ENCODE measurements at regions not wholly inside any gene's neighbourhood (a gene's known extent, or its start where the extent isn't known, plus 50 kb on each side); places are given as distances from the start of the nearest gene placed in this dataset.

DNA sequence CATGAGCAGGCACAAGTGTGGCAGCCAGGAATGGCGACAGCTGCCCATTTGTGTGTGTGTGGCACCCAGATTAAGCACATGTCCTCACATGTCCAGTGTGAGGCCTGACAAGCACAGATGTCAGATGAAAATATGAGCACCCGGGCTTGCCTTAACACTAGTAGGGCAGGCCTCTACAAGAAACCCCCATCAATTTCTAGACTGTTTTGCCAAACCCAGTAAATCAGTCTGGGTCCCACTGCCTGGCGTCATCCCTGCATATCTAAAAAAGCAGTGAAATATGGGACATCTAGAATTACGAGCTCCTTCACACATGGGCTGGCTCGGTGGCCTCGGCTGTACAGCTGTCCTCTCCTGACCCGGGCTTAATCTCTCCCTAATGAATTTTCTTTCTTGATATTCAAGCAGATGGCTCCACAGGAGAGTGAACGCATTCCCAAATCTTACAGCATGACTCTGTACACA, 432.7 kb downstream of the FOXO1 start:
- DNase-seq = no peak
- Mint-ChIP-seq H3K27ac (ENCODE audit: unreplicated experiment) (peak overlapping the region; percentile 49), H3K4me1 (ENCODE audit: low read depth, unreplicated experiment) (peaks cover 16% of the 10 kb centered on the region), H3K36me3 (ENCODE audit: unreplicated experiment) (no peaks in the 10 kb centered on the region), H3K9me3 (ENCODE audit: unreplicated experiment) (peaks cover 6% of the 10 kb centered on the region), H3K4me3 (ENCODE audit: unreplicated experiment) (no peak overlapping the region), H3K27me3 (ENCODE audit: unreplicated experiment) (peaks cover 3% of the 10 kb centered on the region)
- TF ChIP-seq, protein P1, sequence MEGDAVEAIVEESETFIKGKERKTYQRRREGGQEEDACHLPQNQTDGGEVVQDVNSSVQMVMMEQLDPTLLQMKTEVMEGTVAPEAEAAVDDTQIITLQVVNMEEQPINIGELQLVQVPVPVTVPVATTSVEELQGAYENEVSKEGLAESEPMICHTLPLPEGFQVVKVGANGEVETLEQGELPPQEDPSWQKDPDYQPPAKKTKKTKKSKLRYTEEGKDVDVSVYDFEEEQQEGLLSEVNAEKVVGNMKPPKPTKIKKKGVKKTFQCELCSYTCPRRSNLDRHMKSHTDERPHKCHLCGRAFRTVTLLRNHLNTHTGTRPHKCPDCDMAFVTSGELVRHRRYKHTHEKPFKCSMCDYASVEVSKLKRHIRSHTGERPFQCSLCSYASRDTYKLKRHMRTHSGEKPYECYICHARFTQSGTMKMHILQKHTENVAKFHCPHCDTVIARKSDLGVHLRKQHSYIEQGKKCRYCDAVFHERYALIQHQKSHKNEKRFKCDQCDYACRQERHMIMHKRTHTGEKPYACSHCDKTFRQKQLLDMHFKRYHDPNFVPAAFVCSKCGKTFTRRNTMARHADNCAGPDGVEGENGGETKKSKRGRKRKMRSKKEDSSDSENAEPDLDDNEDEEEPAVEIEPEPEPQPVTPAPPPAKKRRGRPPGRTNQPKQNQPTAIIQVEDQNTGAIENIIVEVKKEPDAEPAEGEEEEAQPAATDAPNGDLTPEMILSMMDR (IDR thresholded peaks at IDR 0.05; ENCODE audit: partially characterized antibody, unreplicated experiment) = no peak

DNA sequence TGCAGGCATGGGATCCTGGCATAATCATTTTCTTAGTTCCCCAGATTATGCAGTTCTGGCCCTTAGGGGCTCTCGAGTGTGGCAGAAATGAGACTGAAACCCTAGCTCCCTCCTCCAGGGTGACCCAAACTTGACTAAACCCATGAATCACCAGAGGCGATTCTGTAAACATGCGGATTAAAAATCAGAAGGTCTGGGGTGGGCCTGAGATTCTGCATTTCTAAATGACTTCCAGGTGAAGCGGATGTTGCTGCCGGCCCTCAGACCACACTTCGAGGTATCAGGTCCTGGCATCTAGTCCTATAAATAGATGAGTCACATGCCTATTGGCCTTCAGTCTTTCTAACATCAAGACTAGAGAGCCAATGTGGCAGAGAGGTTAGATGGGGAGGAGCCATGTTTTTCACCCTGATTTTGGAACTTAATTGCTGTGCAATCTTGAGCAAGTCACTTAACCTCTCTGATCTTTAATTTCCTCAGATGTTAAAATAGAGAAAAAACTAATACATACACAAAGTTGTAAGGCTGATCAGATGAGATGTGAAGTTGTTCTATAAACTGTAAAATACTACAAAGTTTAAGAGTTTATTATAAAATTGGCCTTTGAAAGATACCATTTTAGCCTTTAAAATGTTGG, 431.2 kb downstream of the FOXO1 start:
- TF ChIP-seq, protein P1 (IDR thresholded peaks at IDR 0.05; ENCODE audit: partially characterized antibody, unreplicated experiment) = no peak
- H3K27me3 Mint-ChIP-seq (ENCODE audit: unreplicated experiment) = peaks cover 3% of the 10 kb centered on the region
- H3K36me3 Mint-ChIP-seq (ENCODE audit: unreplicated experiment) = no peaks in the 10 kb centered on the region
- H3K4me1 Mint-ChIP-seq (ENCODE audit: low read depth, unreplicated experiment) = peaks cover 16% of the 10 kb centered on the region
- no peak overlapping the region for H3K27ac Mint-ChIP-seq (ENCODE audit: unreplicated experiment)
- DNase-seq = no peak
- peaks cover 6% of the 10 kb centered on the region for H3K9me3 Mint-ChIP-seq (ENCODE audit: unreplicated experiment)
- H3K4me3 Mint-ChIP-seq (ENCODE audit: unreplicated experiment) = no peak overlapping the region

- no peak for DNase-seq
- H3K36me3 Mint-ChIP-seq (ENCODE audit: unreplicated experiment) = no peaks in the 10 kb centered on the region
- peaks cover 16% of the 10 kb centered on the region for H3K4me1 Mint-ChIP-seq (ENCODE audit: low read depth, unreplicated experiment)
- H3K27me3 Mint-ChIP-seq (ENCODE audit: unreplicated experiment) = peaks cover 3% of the 10 kb centered on the region
- H3K27ac Mint-ChIP-seq (ENCODE audit: unreplicated experiment) = no peak overlapping the region
- peaks cover 6% of the 10 kb centered on the region for H3K9me3 Mint-ChIP-seq (ENCODE audit: unreplicated experiment)
- TF ChIP-seq, protein P1 (IDR thresholded peaks at IDR 0.05; ENCODE audit: partially characterized antibody, unreplicated experiment) = no peak
- no peak overlapping the region for H3K4me3 Mint-ChIP-seq (ENCODE audit: unreplicated experiment)
Observed at GRCh38 chr13:40236566-40237168, 429.8 kb downstream of the FOXO1 start.

- Mint-ChIP-seq H3K36me3 (ENCODE audit: unreplicated experiment) (no peaks in the 10 kb centered on the region), H3K27me3 (ENCODE audit: unreplicated experiment) (no peaks in the 10 kb centered on the region)
- TF ChIP-seq, protein P1 (IDR thresholded peaks at IDR 0.05; ENCODE audit: partially characterized antibody, unreplicated experiment) = no peak
Observed at GRCh38 chr13:40238761-40239160, 427.7 kb downstream of the FOXO1 start.

DNA sequence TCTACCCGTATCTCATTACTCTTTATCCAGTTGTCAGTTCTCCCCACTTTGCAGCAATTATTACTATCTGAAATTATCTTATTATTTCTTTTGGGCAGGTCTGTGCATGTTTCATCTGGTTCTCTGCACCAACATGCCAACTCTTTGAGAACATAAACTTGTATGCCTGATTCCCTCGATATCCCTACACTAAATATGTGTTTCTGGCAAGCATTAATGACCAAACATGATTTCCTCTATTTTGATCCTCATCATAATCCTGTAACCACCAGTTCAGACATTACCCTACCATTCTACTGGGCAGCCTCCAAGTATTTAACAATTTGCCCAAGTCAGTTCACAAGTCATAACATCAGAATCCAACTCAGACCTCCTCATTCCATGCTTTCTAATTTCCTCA, 426.1 kb downstream of the FOXO1 start:
- TF ChIP-seq, protein P1 (IDR thresholded peaks at IDR 0.05; ENCODE audit: partially characterized antibody, unreplicated experiment) = no peak
- Mint-ChIP-seq H3K36me3 (ENCODE audit: unreplicated experiment) (no peaks in the 10 kb centered on the region), H3K4me3 (ENCODE audit: unreplicated experiment) (no peak overlapping the region), H3K9me3 (ENCODE audit: unreplicated experiment) (no peaks in the 10 kb centered on the region), H3K27me3 (ENCODE audit: unreplicated experiment) (no peaks in the 10 kb centered on the region), H3K4me1 (ENCODE audit: low read depth, unreplicated experiment) (no peaks in the 10 kb centered on the region), H3K27ac (ENCODE audit: unreplicated experiment) (no peak overlapping the region)
- DNase-seq = no peak

More at GRCh38 chr13:40238761-40239160, 427.7 kb downstream of the FOXO1 start:
- Mint-ChIP-seq H3K9me3 (ENCODE audit: unreplicated experiment) (peaks cover 2% of the 10 kb centered on the region), H3K27ac (ENCODE audit: unreplicated experiment) (no peak overlapping the region), H3K4me3 (ENCODE audit: unreplicated experiment) (no peak overlapping the region), H3K4me1 (ENCODE audit: low read depth, unreplicated experiment) (peaks cover 5% of the 10 kb centered on the region)
- no peak for DNase-seq

Data from glutamatergic neuron (in vitro differentiated cells).